Endothelial cell of umbilical vein (primary cell): ENCODE measurements at regions not wholly inside any gene's neighbourhood (a gene's known extent, or its start where the extent isn't known, plus 50 kb on each side); places are given as distances from the start of the nearest gene placed in this dataset.

Source experiments
- BruUV-seq: library from RNA; stranded (reverse); fragments of 400-500 nt; replicated peaks from 2 replicates; lab custom pipeline; 2021; lab: Mats Ljungman, UMichigan
- CTCF ChIA-PET: fragments of 300-600, 350-600 bp; sonication (Branson Sonifier 250); formaldehyde crosslinking; loops from one replicate; lab custom pipeline; 2021; ENCODE audit warnings: antibody characterized with exemption, inconsistent platforms; lab: Charles Lee
- POLR2A ChIA-PET: fragments of 300-600, 350-600 bp; sonication (Branson Sonifier 250); formaldehyde crosslinking; loops from one replicate; lab custom pipeline; 2021; ENCODE audit warnings: antibody characterized with exemption, inconsistent platforms; lab: Charles Lee
- DNase-seq: peaks from one replicate; pipeline ENCODE4 v3.0.0-alpha.2; 2011; ENCODE audit warnings: low read depth, low spot score
- FAIRE-seq: peaks from 2 replicates; lab custom pipeline; 2011; peaks lifted over from hg19 to GRCh38; lab: Jason Lieb, UNC
- H2AFZ ChIP-seq: 2 replicates; pipeline ENCODE4 v1.6.0; 2012; ENCODE audit warnings: low read depth, low read length, control low read depth, inconsistent platforms
- H3K27ac ChIP-seq: 2 replicates; pipeline ENCODE4 v1.5.1; 2011; ENCODE audit warnings: low read depth, mild to moderate bottlenecking, control low read depth, low read length, moderate library complexity; ENCODE audit not compliant: insufficient read depth
- H3K27me3 ChIP-seq, 2 experiments: 2 replicates each; pipeline versions ENCODE4 v1.6.0 to v1.6.1; 2011; ENCODE audit warnings: low read length in 2 of 2, mixed read lengths in 1 of 2; ENCODE audit not compliant: control insufficient read depth in 2 of 2, insufficient read depth in 2 of 2
- H3K36me3 ChIP-seq, 2 experiments: 2 replicates in 1 of 2; 3 replicates in 1 of 2; pipeline ENCODE4 v1.5.1; 2011; ENCODE audit warnings: low read length in 2 of 2, mild to moderate bottlenecking in 1 of 2, moderate library complexity in 1 of 2; ENCODE audit not compliant: control insufficient read depth in 2 of 2, insufficient read depth in 2 of 2; ENCODE audit errors: extremely low read depth in 1 of 2
- H3K4me1 ChIP-seq: 3 replicates; pipeline ENCODE4 v1.5.1; 2011; ENCODE audit warnings: mild to moderate bottlenecking, low read length; ENCODE audit not compliant: control insufficient read depth, insufficient read depth; ENCODE audit errors: extremely low read depth
- H3K4me2 ChIP-seq: 2 replicates; pipeline ENCODE4 v1.6.1; 2011; ENCODE audit warnings: low read length, control low read depth, mixed read lengths; ENCODE audit not compliant: insufficient read depth
- H3K4me3 ChIP-seq, 3 experiments: fragments of 200-600 bp in 1 of 3; sonication (generic), shearing (Covaris generic) in 1 of 3; replicated peaks in 1 of 3; 2 replicates each; pipeline ENCODE4 v1.5.1; 2011 to 2016; ENCODE audit warnings: control low read depth in 3 of 3, low read length in 3 of 3, mild to moderate bottlenecking in 2 of 3, inconsistent platforms in 1 of 3, low read depth in 1 of 3, moderate library complexity in 1 of 3; ENCODE audit not compliant: insufficient read depth in 1 of 3
- H3K79me2 ChIP-seq: 2 replicates; pipeline ENCODE4 v1.6.0; 2012; ENCODE audit warnings: low read length, inconsistent platforms; ENCODE audit not compliant: control insufficient read depth, insufficient read depth
- H3K9ac ChIP-seq: replicated peaks from 2 replicates; pipeline ENCODE3; 2011; ENCODE audit warnings: low read length, control low read depth; ENCODE audit not compliant: insufficient read depth; ENCODE audit errors: extremely low read depth
- H3K9me1 ChIP-seq: replicated peaks from 3 replicates; pipeline ENCODE4 v1.6.0; 2011; ENCODE audit warnings: mild to moderate bottlenecking, low read length; ENCODE audit not compliant: control insufficient read depth, insufficient read depth; ENCODE audit errors: extremely low read depth
- H3K9me3 ChIP-seq: replicated peaks from 2 replicates; pipeline ENCODE4 v1.5.1; 2012; ENCODE audit warnings: low read length, inconsistent platforms; ENCODE audit not compliant: control insufficient read depth, insufficient read depth
- H4K20me1 ChIP-seq: replicated peaks from 2 replicates; pipeline ENCODE3; 2011; ENCODE audit warnings: mild to moderate bottlenecking, low read length; ENCODE audit not compliant: control insufficient read depth, insufficient read depth; ENCODE audit errors: extremely low read depth
- EZH2 ChIP-seq: IDR thresholded peaks from 2 replicates; pipeline ENCODE4 v1.6.1; 2012; ENCODE audit warnings: borderline replicate concordance, low read depth, mild to moderate bottlenecking, moderate library complexity, low read length, inconsistent platforms; ENCODE audit not compliant: severe bottlenecking
- FOS ChIP-seq: IDR thresholded peaks from 2 replicates; pipeline ENCODE4 v1.6.1; 2011; ENCODE audit warnings: mild to moderate bottlenecking, low read length, moderate library complexity, borderline replicate concordance; ENCODE audit not compliant: insufficient read depth
- GATA2 ChIP-seq: IDR thresholded peaks from 2 replicates; pipeline ENCODE4 v1.7.0; 2011; ENCODE audit warnings: low read depth, mild to moderate bottlenecking, moderate library complexity, mixed read lengths, low read length; ENCODE audit not compliant: insufficient read length, insufficient read depth
- JUN ChIP-seq: IDR thresholded peaks from 2 replicates; pipeline ENCODE4 v1.6.1; 2011; ENCODE audit warnings: borderline replicate concordance, low read depth; ENCODE audit not compliant: insufficient read length, insufficient read depth
- MYC ChIP-seq: IDR thresholded peaks from one replicate; pipeline ENCODE4 v1.6.1; 2011; ENCODE audit warnings: mild to moderate bottlenecking, low read depth, low read length
- POLR2A ChIP-seq: IDR thresholded peaks from 2 replicates; pipeline ENCODE4 v1.6.1; 2012; ENCODE audit warnings: low read depth, mild to moderate bottlenecking, control low read depth, low read length
- POLR2AphosphoS5 ChIP-seq: IDR thresholded peaks from 2 replicates; pipeline ENCODE4 v1.6.1; 2012; ENCODE audit warnings: low read depth, mild to moderate bottlenecking, control low read depth, low read length, moderate library complexity; ENCODE audit not compliant: insufficient read depth
- dilution Hi-C: fragments of 300-500 bp; cut with MboI; formaldehyde crosslinking; loops from one replicate; pipeline ENCODE4 v1.15.0; 2019; ENCODE audit warnings: low sequenced_read_pairs; ENCODE audit not compliant: extremely low pct_ligation_motif_present
- intact Hi-C: fragments of 100-400 bp; cut with micrococcal nuclease; formaldehyde crosslinking; loops from one replicate; pipeline ENCODE4 v1.10.0; 2022
- TF ChIP-seq, protein P1 (sequence below), 2 donors: IDR thresholded peaks; 1 replicate in 1 of 2; 2 replicates in 1 of 2; pipeline ENCODE4 v1.5.1; 2011; ENCODE audit warnings: low read length in 2 of 2, mild to moderate bottlenecking in 2 of 2, moderate library complexity in 2 of 2, control low read depth in 1 of 2, inconsistent platforms in 1 of 2, low read depth in 1 of 2; ENCODE audit not compliant: insufficient read depth in 1 of 2; ENCODE audit errors: extremely low read depth in 1 of 2
- TF ChIP-seq, protein P2 (sequence below): IDR thresholded peaks from 2 replicates; pipeline ENCODE4 v1.6.1; 2011; ENCODE audit not compliant: insufficient read depth, insufficient read length

DNA sequence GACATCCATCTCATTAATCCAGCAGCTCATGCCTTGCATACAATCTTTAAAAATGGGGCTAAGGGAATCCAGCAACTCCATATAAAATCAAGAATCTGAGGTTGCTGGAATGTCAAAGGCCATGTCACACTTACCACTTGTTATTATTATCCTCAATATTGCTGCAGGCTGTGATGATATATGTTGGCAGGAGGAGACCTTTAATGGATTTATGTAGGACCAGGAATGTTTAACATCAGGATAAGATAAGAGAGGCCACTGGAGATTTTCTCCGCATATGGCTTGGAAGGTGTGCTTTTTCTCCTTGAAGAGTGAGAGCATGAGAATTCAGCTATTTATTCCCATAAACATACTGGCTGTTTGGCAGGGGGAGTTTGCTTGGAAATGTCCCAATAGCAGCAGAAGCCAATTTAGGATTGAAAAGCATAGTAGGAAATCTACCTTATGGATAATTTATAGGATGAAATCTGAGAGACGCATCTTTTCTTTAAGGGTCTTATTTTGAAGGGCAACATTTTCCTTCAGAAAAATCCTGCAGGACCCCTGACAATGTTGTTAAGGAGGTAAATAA, 481.4 kb downstream of the AGTPBP1 start:
- Histone ChIP-seq H3K27me3 (peaks cover 4 to 6% of the 10 kb centered on the region in 2 experiments), H3K9me1 (no peaks in the 10 kb centered on the region), H3K4me3 (no peak overlapping the region), H3K27ac (no peak overlapping the region), H3K9me3 (no peaks in the 10 kb centered on the region), H3K4me1 (peaks cover 15% of the 10 kb centered on the region), H3K9ac (no peak overlapping the region), H3K79me2 (no peaks in the 10 kb centered on the region), H3K4me2 (no peak overlapping the region), H2AFZ (no peak overlapping the region), H3K36me3 (no peaks in the 10 kb centered on the region), H4K20me1 (no peaks in the 10 kb centered on the region)
- ChIA-PET POLR2A (no interaction called here), CTCF (interaction anchor here (0.6 to 4.8 kb wide), 5 partner anchors 350 to 863 kb away, joined by 3 to 69 read pairs (median 10); no protein-coding TSS in a partner anchor)
- FAIRE-seq (no peak), DNase-seq (no peak)
- dilution Hi-C loops (no loop called here), intact Hi-C loops (loop anchor here (5.0 kb wide), 1 partner anchor 352 kb away; no protein-coding TSS in a partner anchor)
- TF ChIP-seq FOS, result no peak
- no peak for TF ChIP-seq POLR2AphosphoS5
- no peak for TF ChIP-seq JUN
- TF ChIP-seq, protein P1, sequence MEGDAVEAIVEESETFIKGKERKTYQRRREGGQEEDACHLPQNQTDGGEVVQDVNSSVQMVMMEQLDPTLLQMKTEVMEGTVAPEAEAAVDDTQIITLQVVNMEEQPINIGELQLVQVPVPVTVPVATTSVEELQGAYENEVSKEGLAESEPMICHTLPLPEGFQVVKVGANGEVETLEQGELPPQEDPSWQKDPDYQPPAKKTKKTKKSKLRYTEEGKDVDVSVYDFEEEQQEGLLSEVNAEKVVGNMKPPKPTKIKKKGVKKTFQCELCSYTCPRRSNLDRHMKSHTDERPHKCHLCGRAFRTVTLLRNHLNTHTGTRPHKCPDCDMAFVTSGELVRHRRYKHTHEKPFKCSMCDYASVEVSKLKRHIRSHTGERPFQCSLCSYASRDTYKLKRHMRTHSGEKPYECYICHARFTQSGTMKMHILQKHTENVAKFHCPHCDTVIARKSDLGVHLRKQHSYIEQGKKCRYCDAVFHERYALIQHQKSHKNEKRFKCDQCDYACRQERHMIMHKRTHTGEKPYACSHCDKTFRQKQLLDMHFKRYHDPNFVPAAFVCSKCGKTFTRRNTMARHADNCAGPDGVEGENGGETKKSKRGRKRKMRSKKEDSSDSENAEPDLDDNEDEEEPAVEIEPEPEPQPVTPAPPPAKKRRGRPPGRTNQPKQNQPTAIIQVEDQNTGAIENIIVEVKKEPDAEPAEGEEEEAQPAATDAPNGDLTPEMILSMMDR (IDR thresholded peaks at IDR 0.05; ENCODE audit: extremely low read depth in 1 of 2, insufficient read depth in 1 of 2, low read depth in 1 of 2, low read length in 2 of 2), result no peak
- TF ChIP-seq POLR2A, result no peak
- TF ChIP-seq, protein P2, sequence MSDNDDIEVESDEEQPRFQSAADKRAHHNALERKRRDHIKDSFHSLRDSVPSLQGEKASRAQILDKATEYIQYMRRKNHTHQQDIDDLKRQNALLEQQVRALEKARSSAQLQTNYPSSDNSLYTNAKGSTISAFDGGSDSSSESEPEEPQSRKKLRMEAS, result no peak
- no peak for TF ChIP-seq MYC
- no peak for TF ChIP-seq EZH2
- no peak for TF ChIP-seq GATA2
- BruUV-seq, result no TSS peak
